SK-N-SH (cell line): ENCODE measurements at regions not wholly inside any gene's neighbourhood (a gene's known extent, or its start where the extent isn't known, plus 50 kb on each side); places are given as distances from the start of the nearest gene placed in this dataset.

Experiments
- CTCF ChIA-PET: fragments of 300-600, 350-600 bp; formaldehyde crosslinking; extraction: SDS; loops from one replicate; lab custom pipeline; 2021; lab: Yijun Ruan, JAX
- POLR2A ChIA-PET: fragments of 350-600 bp; sonication (Branson Sonifier 250); formaldehyde crosslinking; extraction: SDS; loops from one replicate; lab custom pipeline; 2020; ENCODE audit warnings: antibody characterized with exemption, inconsistent platforms; lab: Yijun Ruan, JAX
- DNase-seq: peaks from one replicate; pipeline ENCODE4 v3.0.0; 2012
- H2AFZ ChIP-seq: fragments of 200-600 bp; sonication (generic); 2 replicates; pipeline ENCODE4 v1.8.1; 2016; ENCODE audit warnings: antibody characterized with exemption, mild to moderate bottlenecking, low read depth
- H3F3A ChIP-seq: fragments of 200-600 bp; sonication (generic); replicated peaks from 2 replicates; pipeline ENCODE3; 2016; ENCODE audit warnings: antibody characterized with exemption, mild to moderate bottlenecking; ENCODE audit not compliant: insufficient read depth
- H3K27ac ChIP-seq, 2 experiments: fragments of 200-500 bp in 1 of 2; fragments of 200-600 bp in 1 of 2; sonication (Bioruptor generic) in 1 of 2; sonication (generic), shearing (Covaris generic) in 1 of 2; 2 replicates each; pipeline versions ENCODE4 v1.5.1 to v1.6.1; 2014 to 2016; ENCODE audit warnings: low read depth in 2 of 2, inconsistent platforms in 1 of 2, low read length in 1 of 2, mild to moderate bottlenecking in 1 of 2, mixed read lengths in 1 of 2
- H3K27me3 ChIP-seq: fragments of 200-600 bp; sonication (generic), shearing (Covaris generic); 2 replicates; pipeline ENCODE4 v1.6.1; 2016; ENCODE audit warnings: mixed run types; ENCODE audit not compliant: insufficient read depth
- H3K36me3 ChIP-seq, 2 experiments: fragments of 200-500 bp in 1 of 2; fragments of 200-600 bp in 1 of 2; sonication (Bioruptor generic) in 1 of 2; sonication (generic) in 1 of 2; replicated peaks in 1 of 2; 2 replicates each; pipeline versions ENCODE3 to v1.5.1; 2014 to 2016; ENCODE audit warnings: low read length in 1 of 2, mild to moderate bottlenecking in 1 of 2; ENCODE audit not compliant: insufficient read depth in 2 of 2, control insufficient read depth in 1 of 2
- H3K4me1 ChIP-seq, 2 experiments: fragments of 200-500 bp in 1 of 2; fragments of 200-600 bp in 1 of 2; sonication (Bioruptor generic) in 1 of 2; sonication (generic), shearing (Covaris generic) in 1 of 2; 2 replicates each; pipeline versions ENCODE4 v1.5.1 to v1.6.1; 2014 to 2016; ENCODE audit warnings: low read depth in 1 of 2, low read length in 1 of 2, mixed run types in 1 of 2; ENCODE audit not compliant: insufficient read depth in 2 of 2, control insufficient read depth in 1 of 2
- H3K4me2 ChIP-seq: fragments of 200-600 bp; sonication (generic), shearing (Covaris generic); 2 replicates; pipeline ENCODE4 v1.6.1; 2017; ENCODE audit warnings: mixed run types
- H3K4me3 ChIP-seq, 2 experiments: fragments of 200-500 bp in 1 of 2; fragments of 200-600 bp in 1 of 2; sonication (Bioruptor generic) in 1 of 2; sonication (generic), shearing (Covaris generic) in 1 of 2; 2 replicates each; pipeline versions ENCODE4 v1.5.1 to v1.8.1; 2014 to 2016; ENCODE audit warnings: low read depth in 2 of 2, inconsistent platforms in 1 of 2, low read length in 1 of 2, mild to moderate bottlenecking in 1 of 2, mixed read lengths in 1 of 2, moderate library complexity in 1 of 2
- H3K79me2 ChIP-seq: fragments of 200-600 bp; sonication (generic); 2 replicates; pipeline ENCODE4 v1.8.1; 2017; ENCODE audit warnings: mild to moderate bottlenecking; ENCODE audit not compliant: insufficient read depth
- H3K9ac ChIP-seq: fragments of 200-600 bp; sonication (generic); 2 replicates; pipeline ENCODE4 v1.6.1; 2017; ENCODE audit warnings: mixed run types
- H3K9me2 ChIP-seq: fragments of 200-600 bp; sonication (generic); 2 replicates; pipeline ENCODE4 v1.6.1; 2017; ENCODE audit warnings: mixed run types
- H3K9me3 ChIP-seq: fragments of 200-600 bp; sonication (generic); 2 replicates; pipeline ENCODE4 v1.6.1; 2017; ENCODE audit warnings: mixed run types, mild to moderate bottlenecking, moderate library complexity
- H4K20me1 ChIP-seq: fragments of 200-600 bp; sonication (generic); 2 replicates; pipeline ENCODE4 v1.6.1; 2017; ENCODE audit warnings: mild to moderate bottlenecking, mixed run types; ENCODE audit not compliant: insufficient read depth
- EP300 ChIP-seq, 2 experiments: IDR thresholded peaks; 2 replicates each; pipeline versions ENCODE4 v1.4.0 to v1.6.1; 2012; ENCODE audit warnings: borderline replicate concordance in 1 of 2, low read depth in 1 of 2, low read length in 1 of 2
- EZH2phosphoT487 ChIP-seq: fragments of 200-600 bp; sonication (generic); IDR thresholded peaks from 2 replicates; pipeline ENCODE4 v1.6.1; 2017; ENCODE audit warnings: low read depth, mixed run types, mild to moderate bottlenecking, antibody characterized with exemption, moderate library complexity, borderline replicate concordance
- FOSL2 ChIP-seq: IDR thresholded peaks from 2 replicates; pipeline ENCODE4 v1.4.0; 2012; ENCODE audit warnings: low read depth, mild to moderate bottlenecking, moderate library complexity, borderline replicate concordance
- FOXJ3 ChIP-seq: sonication (generic); formaldehyde crosslinking; IDR thresholded peaks from 2 replicates; pipeline ENCODE4 v1.5.1; 2020; ENCODE audit warnings: mild to moderate bottlenecking, missing genetic modification reagents
- FOXM1 ChIP-seq: IDR thresholded peaks from 2 replicates; pipeline ENCODE4 v1.4.0; 2012; ENCODE audit warnings: low read depth, mild to moderate bottlenecking
- JUND ChIP-seq: IDR thresholded peaks from 2 replicates; pipeline ENCODE4 v1.4.0; 2012
- MAX ChIP-seq: IDR thresholded peaks from 2 replicates; pipeline ENCODE4 v1.4.0; 2012; ENCODE audit warnings: low read depth
- NRF1 ChIP-seq: IDR thresholded peaks from 2 replicates; pipeline ENCODE4 v1.6.1; 2012; ENCODE audit warnings: low read depth, mild to moderate bottlenecking, low read length
- POLR2AphosphoS5 ChIP-seq: IDR thresholded peaks from 2 replicates; pipeline ENCODE4 v1.6.1; 2012; ENCODE audit warnings: low read depth, low read length
- RAD21 ChIP-seq: IDR thresholded peaks from 2 replicates; pipeline ENCODE4 v1.6.1; 2012; ENCODE audit warnings: mild to moderate bottlenecking, low read length
- RXRA ChIP-seq: IDR thresholded peaks from 2 replicates; pipeline ENCODE4 v1.4.0; 2012; ENCODE audit warnings: low read depth, mild to moderate bottlenecking, borderline replicate concordance
- SIN3A ChIP-seq: IDR thresholded peaks from 2 replicates; pipeline ENCODE4 v1.6.1; 2012; ENCODE audit warnings: low read depth, mild to moderate bottlenecking, low read length, moderate library complexity, borderline replicate concordance
- SMC3 ChIP-seq: IDR thresholded peaks from 2 replicates; pipeline ENCODE4 v1.6.1; 2012; ENCODE audit warnings: low read depth, low read length, improper control_type of control experiment
- TAF1 ChIP-seq: IDR thresholded peaks from 2 replicates; pipeline ENCODE4 v1.6.1; 2012; ENCODE audit warnings: low read depth, mild to moderate bottlenecking, low read length, moderate library complexity, borderline replicate concordance
- TCF12 ChIP-seq: IDR thresholded peaks from 2 replicates; pipeline ENCODE4 v1.4.0; 2012
- TEAD4 ChIP-seq: IDR thresholded peaks from 2 replicates; pipeline ENCODE4 v1.4.0; 2012; ENCODE audit warnings: mild to moderate bottlenecking, borderline replicate concordance; ENCODE audit not compliant: insufficient read depth
- YY1 ChIP-seq: IDR thresholded peaks from 2 replicates; pipeline ENCODE4 v1.4.0; 2012; ENCODE audit warnings: low read depth, mild to moderate bottlenecking
- WGBS: methylation state at CpG from one replicate; pipeline ENCODE4 v1.1.6; 2017; ENCODE audit warnings: low lambda C conversion rate; 5-methylcytosine and 5-hydroxymethylcytosine counted together
- TF ChIP-seq, protein P1 (sequence below): fragments of 150-350 bp; IDR thresholded peaks from 2 replicates; pipeline ENCODE4 v1.6.1; 2017; ENCODE audit warnings: antibody characterized with exemption, low read length, low read depth, borderline replicate concordance
- TF ChIP-seq, protein P2 (sequence below): fragments of 200-600 bp; sonication (generic); IDR thresholded peaks from 2 replicates; pipeline ENCODE4 v1.6.1; 2017; ENCODE audit warnings: antibody characterized with exemption, mild to moderate bottlenecking, moderate library complexity

- Histone ChIP-seq H3K36me3 (no peaks in the 10 kb centered on the region), H2AFZ (no peak overlapping the region), H3K4me1 (no peaks in the 10 kb centered on the region; a peak in 1 of 4 replicates), H3K27ac (no peak overlapping the region), H3K9me3 (no peaks in the 10 kb centered on the region), H3K4me2 (no peak overlapping the region), H3K9me2 (no peaks in the 10 kb centered on the region), H3K27me3 (no peaks in the 10 kb centered on the region), H3K79me2 (no peaks in the 10 kb centered on the region), H3K4me3 (no peak overlapping the region), H3K9ac (no peak overlapping the region), H3F3A (no peaks in the 10 kb centered on the region), H4K20me1 (no peaks in the 10 kb centered on the region)
- 39% methylated on average over 3 of the region's 3 CpGs for WGBS
- TF ChIP-seq TAF1 (no peak), FOXM1 (no peak), EZH2phosphoT487 (no peak), POLR2AphosphoS5 (no peak), RAD21 (no peak), YY1 (no peak), TEAD4 (no peak), FOSL2 (no peak), NRF1 (no peak), FOXJ3 (CRISPR knock-in tag) (no peak), MAX (no peak), RXRA (no peak), SIN3A (no peak), EP300 (IDR thresholded peaks at IDR 0.05; ENCODE audit: borderline replicate concordance in 1 of 2, low read depth in 1 of 2, low read length in 1 of 2) (no peak), TCF12 (no peak), SMC3 (no peak), JUND (no peak)
- TF ChIP-seq, protein P1, sequence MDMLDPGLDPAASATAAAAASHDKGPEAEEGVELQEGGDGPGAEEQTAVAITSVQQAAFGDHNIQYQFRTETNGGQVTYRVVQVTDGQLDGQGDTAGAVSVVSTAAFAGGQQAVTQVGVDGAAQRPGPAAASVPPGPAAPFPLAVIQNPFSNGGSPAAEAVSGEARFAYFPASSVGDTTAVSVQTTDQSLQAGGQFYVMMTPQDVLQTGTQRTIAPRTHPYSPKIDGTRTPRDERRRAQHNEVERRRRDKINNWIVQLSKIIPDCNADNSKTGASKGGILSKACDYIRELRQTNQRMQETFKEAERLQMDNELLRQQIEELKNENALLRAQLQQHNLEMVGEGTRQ = no peak
- TF ChIP-seq, protein P2, sequence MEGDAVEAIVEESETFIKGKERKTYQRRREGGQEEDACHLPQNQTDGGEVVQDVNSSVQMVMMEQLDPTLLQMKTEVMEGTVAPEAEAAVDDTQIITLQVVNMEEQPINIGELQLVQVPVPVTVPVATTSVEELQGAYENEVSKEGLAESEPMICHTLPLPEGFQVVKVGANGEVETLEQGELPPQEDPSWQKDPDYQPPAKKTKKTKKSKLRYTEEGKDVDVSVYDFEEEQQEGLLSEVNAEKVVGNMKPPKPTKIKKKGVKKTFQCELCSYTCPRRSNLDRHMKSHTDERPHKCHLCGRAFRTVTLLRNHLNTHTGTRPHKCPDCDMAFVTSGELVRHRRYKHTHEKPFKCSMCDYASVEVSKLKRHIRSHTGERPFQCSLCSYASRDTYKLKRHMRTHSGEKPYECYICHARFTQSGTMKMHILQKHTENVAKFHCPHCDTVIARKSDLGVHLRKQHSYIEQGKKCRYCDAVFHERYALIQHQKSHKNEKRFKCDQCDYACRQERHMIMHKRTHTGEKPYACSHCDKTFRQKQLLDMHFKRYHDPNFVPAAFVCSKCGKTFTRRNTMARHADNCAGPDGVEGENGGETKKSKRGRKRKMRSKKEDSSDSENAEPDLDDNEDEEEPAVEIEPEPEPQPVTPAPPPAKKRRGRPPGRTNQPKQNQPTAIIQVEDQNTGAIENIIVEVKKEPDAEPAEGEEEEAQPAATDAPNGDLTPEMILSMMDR = no peak
- DNase-seq = no peak
- ChIA-PET POLR2A (no interaction called here), CTCF (interaction anchor here (1.3 kb wide), 1 partner anchor 14 kb away, joined by 3 read pairs; no protein-coding TSS in a partner anchor)
Observed at GRCh38 chr3:8087951-8088350, 413.7 kb upstream of the LMCD1 start.
